Uterus (tissue), 3 donors: ENCODE measurements at regions not wholly inside any gene's neighbourhood (a gene's known extent, or its start where the extent isn't known, plus 50 kb on each side); places are given as distances from the start of the nearest gene placed in this dataset.
"Not testable (repeated sequence)": the region's sequence is repeated elsewhere in the genome, so short reads cannot be mapped to it uniquely, and the experiment has no call there.

Experiments
- DNase-seq, 2 donors: peaks; one replicate each; pipeline ENCODE4 v3.0.0-alpha.2; 2019 to 2020
- H3K27ac ChIP-seq, 2 donors: fragments of 200-600 bp; sonication (generic); 1 replicate in 1 of 2; 2 replicates in 1 of 2; pipeline ENCODE4 v1.5.1; 2016 to 2018
- H3K27me3 ChIP-seq, 2 donors: fragments of 200-600 bp; sonication (generic); one replicate each; pipeline ENCODE4 v1.5.1; 2018 to 2019; ENCODE audit warnings: control low read depth in 1 of 2
- H3K36me3 ChIP-seq, 2 donors: fragments of 200-600 bp; sonication (generic); one replicate each; pipeline ENCODE4 v1.5.1; 2019; ENCODE audit warnings: control low read depth in 1 of 2
- H3K4me1 ChIP-seq, 2 donors: fragments of 200-600 bp; sonication (generic); one replicate each; pipeline ENCODE4 v1.5.1; 2018 to 2019; ENCODE audit warnings: control low read depth in 1 of 2
- H3K4me3 ChIP-seq, 2 donors: fragments of 200-600 bp; sonication (generic); 1 replicate in 1 of 2; 2 replicates in 1 of 2; pipeline ENCODE4 v1.5.1; 2018 to 2019; ENCODE audit warnings: mild to moderate bottlenecking in 1 of 2
- H3K9me3 ChIP-seq, 2 donors: fragments of 200-600 bp; sonication (generic); one replicate each; pipeline ENCODE4 v1.5.1; 2019; ENCODE audit warnings: control low read depth in 1 of 2
- intact Hi-C: fragments of 100-400 bp; cut with DNase I; formaldehyde crosslinking; loops from one replicate; pipeline ENCODE4 v1.15.1; 2023; ENCODE audit warnings: low total_unique reads
- donor health status: DM: yes; HTN: yes; CAD: no.

DNA sequence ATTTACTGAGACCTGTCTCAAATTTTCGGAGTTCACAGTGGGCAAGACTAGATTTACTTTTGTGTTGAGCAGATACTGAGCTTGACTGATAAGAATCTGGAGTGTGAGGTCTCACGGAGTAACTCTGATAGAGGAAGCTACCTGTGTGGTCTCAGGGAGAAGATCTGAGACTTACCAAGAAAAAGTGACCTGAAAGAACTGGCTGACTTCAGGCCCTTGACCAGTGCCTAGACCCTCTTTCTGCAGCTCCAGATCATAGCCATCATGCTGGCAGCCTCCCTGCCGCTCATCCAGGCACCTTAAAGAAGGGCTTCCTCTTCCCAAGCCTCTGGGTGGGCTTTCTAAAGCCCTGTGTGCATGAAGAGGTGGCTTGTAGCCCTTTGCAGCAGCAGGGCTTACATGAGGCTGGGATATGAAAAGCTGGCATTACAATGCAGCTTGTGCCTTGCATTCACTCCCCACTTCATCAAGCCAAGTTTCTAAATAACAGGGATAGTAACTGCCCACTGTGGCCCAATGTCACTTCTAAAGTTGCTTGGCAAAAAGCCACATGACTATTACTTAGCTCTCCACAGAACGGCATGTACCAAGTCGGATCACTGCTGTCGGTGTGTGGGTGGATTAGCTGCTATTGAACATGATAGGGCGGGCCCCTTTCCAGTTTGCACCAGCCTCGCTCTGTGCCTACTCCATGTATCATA is 115.3 kb upstream of the NBPF26 start:
- DNase-seq, H3K36me3 ChIP-seq, intact Hi-C loops, H3K27me3 ChIP-seq, H3K27ac ChIP-seq, H3K9me3 ChIP-seq, H3K4me3 ChIP-seq, H3K4me1 ChIP-seq: not testable (repeated sequence)

DNA sequence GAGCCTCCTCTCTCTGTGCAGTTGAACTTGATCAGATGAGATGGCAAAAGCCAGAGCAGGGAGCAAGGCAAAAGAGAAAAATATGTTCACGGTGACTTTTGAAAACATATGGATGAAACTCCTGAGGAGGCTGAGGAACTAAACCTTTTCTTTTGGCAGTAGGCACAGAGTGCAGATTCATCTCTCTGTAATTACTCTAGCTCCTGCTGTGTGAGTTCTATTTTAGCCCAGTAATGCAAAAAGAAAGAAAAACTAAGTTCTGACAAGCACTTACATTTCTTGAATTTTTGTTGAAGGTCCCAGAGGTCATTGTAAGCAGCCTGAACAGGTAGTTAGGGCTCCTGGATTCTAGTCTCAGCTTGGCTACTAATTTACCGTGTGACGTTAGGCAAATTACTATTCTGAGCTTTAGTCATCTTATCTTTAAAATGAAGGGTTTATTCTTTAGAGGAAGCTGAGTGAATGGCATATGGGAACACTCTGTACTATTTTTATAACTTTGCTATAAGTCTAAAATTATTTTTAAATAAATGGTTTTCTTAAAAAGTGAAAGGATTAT is 114.7 kb upstream of the NBPF26 start:
- H3K27ac ChIP-seq, H3K9me3 ChIP-seq, H3K4me1 ChIP-seq, intact Hi-C loops, H3K4me3 ChIP-seq, H3K27me3 ChIP-seq, H3K36me3 ChIP-seq, DNase-seq: not testable (repeated sequence)

DNA sequence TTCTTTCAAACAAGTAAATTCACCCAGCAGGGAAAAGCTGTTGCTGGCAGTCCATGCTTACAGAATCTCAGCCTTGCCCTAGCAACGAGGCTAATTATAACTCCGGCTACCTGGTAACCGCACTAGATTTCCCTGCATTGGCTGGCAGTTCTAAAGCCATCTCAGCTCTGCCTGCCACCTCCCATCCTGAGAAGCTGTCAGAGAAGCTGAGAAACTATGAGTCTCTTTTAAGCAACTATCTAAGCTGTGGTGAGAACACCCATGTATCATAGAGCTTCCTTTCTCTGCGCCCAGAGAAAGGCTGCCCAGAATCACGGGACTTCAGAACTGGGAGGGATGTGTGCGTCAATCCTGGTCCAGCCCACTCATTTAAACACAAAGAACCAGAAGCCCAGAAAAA is 113.9 kb upstream of the NBPF26 start:
- H3K36me3 ChIP-seq, H3K9me3 ChIP-seq, DNase-seq, H3K4me1 ChIP-seq, H3K4me3 ChIP-seq, intact Hi-C loops, H3K27me3 ChIP-seq, H3K27ac ChIP-seq: not testable (repeated sequence)

DNA sequence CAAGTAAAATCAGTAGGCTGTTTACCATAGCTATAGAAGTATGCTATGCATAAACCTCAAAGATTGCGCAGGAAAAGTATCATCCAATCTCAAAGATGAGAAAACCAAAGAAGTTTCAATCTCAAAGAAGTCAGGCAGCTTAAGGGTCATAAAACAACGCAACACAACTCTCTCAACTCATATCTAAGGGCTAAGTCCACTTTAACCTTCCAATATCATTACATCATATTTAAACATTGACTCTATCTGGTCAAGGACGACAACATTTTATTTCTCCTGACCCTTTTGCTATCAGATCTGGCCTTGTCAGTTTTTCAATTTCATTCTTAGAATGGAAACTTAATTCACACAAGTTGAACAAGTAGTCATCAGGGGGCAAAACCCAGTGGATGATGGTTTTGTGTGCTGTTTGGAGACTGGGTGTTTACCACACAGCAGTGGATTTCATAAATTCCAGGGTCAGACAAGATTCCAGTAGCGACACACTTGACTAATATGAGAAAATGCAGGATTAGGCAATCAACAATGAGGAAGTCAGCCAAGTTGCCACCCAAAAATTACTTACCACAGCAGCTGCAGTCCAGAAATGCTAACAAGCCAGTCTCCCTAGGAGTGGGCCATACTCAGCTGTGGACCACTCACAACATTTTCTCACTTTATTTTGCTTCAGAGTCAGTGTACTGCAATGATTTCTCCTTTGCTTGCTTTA is 108.7 kb upstream of the NBPF26 start:
- H3K4me3 ChIP-seq, H3K36me3 ChIP-seq, H3K27me3 ChIP-seq, H3K27ac ChIP-seq, DNase-seq, H3K4me1 ChIP-seq, H3K9me3 ChIP-seq, intact Hi-C loops: not testable (repeated sequence)

DNA sequence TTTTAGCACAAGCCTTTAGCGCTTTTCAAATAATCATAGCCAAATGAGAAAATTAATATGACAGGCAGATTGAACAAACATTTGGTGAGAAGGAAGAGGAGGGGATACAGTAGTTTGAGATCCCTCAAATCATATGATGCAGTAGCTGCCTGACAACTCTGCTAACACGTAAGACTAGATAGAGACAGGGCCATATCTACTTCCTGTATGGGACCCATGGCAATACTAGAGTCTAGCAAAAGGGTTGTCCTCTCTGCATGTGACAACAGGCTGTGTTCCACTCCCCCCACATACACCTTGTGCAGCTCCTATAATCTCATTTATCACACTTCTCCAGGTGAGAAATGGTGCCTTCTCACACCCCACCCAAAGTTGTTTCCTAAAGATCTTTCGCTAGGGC is 106.3 kb upstream of the NBPF26 start:
- H3K27ac ChIP-seq, intact Hi-C loops, H3K4me3 ChIP-seq, H3K9me3 ChIP-seq, DNase-seq, H3K36me3 ChIP-seq, H3K4me1 ChIP-seq, H3K27me3 ChIP-seq: not testable (repeated sequence)

DNA sequence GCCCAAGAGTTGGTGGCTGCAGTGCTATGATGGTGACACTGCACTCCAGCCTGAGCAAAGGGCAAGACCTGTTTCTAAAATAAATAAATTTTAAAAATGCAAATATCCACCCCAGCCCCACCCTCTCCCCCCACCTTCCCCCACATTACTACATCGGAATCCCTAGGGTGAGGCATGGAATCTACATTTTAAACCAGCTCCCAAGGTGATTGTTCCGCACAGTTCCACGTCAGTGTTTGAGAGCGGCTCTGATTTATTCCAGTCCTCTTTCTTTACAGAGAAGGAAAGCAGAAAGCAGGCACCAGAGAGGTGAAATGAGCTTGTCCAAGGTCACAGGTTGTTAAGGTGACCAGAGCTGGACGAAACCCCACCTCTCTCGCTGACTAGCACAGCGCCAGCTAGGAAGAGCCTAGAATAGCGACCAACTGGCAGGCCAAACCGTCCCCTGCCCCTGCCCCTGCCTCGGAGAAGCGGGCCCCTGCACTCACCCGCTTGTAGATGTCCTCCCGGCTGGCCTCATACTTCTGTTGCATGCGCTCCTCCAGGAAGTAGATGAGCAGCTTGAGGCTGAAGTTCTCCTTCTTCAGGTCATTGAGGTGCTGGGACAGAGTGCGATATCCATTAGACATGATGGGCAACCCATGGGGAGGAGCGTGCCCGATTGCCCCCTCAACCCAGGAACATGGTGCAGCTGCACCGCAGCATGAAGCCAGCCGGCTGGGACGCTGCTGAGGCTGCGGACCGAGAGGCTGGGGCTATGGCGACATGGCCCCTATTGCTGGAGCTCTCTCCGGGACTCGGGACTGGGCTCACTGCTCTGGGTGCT is 103.7 kb upstream of the NBPF26 start:
- intact Hi-C loops, H3K4me3 ChIP-seq, H3K9me3 ChIP-seq, H3K27ac ChIP-seq, H3K4me1 ChIP-seq, DNase-seq, H3K36me3 ChIP-seq, H3K27me3 ChIP-seq: not testable (repeated sequence)

DNA sequence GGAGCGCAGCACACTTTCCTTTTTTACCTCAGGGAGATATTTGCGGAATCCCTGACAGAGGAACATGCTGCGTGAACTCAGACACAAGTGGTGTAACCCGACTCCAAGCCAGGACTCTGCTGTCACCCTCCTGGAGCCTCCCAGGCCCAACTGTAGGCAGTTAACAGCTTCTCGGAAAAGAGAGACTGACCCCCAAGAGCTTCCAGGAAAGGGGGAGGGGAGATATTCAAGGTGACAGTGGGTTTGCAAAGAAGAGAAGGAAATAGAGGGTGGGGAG is 103.1 kb upstream of the NBPF26 start:
- H3K4me1 ChIP-seq, H3K36me3 ChIP-seq, H3K4me3 ChIP-seq, H3K27ac ChIP-seq, H3K27me3 ChIP-seq, intact Hi-C loops, DNase-seq, H3K9me3 ChIP-seq: not testable (repeated sequence)

DNA sequence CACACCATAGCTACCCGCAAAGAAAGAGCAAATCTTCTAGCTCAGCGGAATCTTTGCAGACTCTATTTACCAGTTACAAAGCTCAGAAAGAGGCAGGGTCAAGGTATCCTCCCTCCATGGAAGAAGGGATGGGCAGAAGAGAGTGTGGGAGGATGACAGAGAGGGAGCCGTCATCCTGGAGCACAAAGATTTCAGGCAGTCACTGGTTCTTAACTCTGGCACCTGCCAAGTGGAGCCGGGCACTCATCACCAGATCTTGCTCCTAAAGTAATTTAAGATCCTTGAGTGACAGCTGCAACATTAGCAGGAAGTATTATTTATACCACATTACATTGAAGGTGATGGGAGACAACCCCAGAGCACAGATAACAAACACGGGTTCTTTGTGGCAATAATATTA is 102.5 kb upstream of the NBPF26 start:
- DNase-seq, intact Hi-C loops, H3K9me3 ChIP-seq, H3K4me3 ChIP-seq, H3K36me3 ChIP-seq, H3K4me1 ChIP-seq, H3K27ac ChIP-seq, H3K27me3 ChIP-seq: not testable (repeated sequence)

DNA sequence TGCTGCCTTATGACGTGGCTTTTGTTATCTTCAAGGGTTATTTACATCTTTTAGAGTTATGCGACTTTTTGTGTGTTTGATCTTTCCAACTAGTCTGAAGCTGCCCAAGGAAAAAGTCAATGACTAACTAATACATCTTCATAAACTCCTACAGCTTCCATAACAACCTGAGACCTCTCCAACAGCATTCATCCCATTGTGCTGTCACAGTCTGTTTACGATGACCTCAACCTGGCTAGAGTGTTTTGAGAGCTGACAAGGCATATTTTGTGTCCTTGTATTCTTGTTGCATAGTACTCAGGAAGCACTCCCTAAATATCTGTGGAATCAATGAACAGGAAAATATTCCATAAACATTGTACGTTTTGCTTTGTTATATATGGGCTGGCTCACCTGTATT is 100.2 kb upstream of the NBPF26 start:
- H3K4me1 ChIP-seq, intact Hi-C loops: not testable (repeated sequence)

DNA sequence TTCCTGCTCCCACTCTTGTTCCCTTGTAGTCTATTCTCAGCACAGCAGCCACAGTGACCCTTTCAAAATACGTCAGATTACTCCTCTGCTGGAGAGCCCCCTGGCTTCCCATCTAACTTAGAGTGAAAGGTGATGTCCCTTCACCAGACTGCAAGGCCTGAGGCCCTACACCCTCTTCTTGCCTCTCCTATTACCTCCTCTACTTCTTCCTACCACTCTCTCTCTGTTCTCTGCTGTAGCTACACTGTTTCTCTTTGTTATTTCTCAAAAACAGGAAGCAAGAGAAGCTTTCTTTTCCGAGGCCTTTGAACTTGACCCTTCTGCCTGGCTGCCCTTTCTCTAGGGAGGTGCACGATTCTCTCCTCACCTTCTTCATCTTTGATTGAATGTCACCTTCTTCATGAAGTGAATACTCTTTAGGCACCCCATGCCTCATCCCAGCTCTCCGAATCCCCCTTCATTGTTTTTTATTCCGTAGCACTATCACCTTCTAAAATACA is 99.1 kb upstream of the NBPF26 start:
- H3K4me1 ChIP-seq, H3K4me3 ChIP-seq, intact Hi-C loops, H3K27ac ChIP-seq, H3K9me3 ChIP-seq, DNase-seq, H3K36me3 ChIP-seq, H3K27me3 ChIP-seq: not testable (repeated sequence)

More for the DNA sequence above, 100.2 kb upstream of the NBPF26 start:
- H3K36me3 ChIP-seq, H3K27me3 ChIP-seq, H3K27ac ChIP-seq, H3K9me3 ChIP-seq, H3K4me3 ChIP-seq, DNase-seq: not testable (repeated sequence)

DNA sequence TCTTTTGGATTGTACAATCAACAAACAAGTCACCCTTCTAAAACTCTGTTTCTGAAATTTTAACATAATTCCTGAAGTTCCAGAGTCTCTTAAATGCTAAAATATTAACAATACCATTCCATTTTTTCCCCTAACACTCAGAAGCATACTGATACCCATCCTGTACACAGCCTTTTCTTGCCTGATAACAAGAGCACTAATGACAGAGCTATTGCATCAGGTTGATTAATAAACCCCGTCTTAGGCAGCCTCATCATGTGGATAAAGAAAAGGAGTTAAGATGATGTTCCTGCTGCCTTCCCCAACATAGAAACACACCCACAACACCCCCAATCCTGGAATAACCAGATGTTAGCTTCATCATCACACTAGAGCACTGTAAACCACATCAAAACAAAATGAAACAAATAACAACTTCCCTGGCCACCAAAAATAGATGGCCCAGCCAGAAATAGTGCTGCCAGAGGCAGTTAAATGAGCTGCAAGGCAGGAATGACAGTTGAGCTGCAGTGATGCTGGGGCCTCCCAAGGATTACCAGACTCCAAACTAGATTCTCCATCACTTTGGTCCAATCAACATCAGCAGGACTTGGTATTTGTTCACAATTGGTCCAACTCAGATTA is 93.8 kb upstream of the NBPF26 start:
- intact Hi-C loops, H3K4me3 ChIP-seq, H3K27ac ChIP-seq, H3K36me3 ChIP-seq, H3K9me3 ChIP-seq, DNase-seq, H3K27me3 ChIP-seq, H3K4me1 ChIP-seq: not testable (repeated sequence)

DNA sequence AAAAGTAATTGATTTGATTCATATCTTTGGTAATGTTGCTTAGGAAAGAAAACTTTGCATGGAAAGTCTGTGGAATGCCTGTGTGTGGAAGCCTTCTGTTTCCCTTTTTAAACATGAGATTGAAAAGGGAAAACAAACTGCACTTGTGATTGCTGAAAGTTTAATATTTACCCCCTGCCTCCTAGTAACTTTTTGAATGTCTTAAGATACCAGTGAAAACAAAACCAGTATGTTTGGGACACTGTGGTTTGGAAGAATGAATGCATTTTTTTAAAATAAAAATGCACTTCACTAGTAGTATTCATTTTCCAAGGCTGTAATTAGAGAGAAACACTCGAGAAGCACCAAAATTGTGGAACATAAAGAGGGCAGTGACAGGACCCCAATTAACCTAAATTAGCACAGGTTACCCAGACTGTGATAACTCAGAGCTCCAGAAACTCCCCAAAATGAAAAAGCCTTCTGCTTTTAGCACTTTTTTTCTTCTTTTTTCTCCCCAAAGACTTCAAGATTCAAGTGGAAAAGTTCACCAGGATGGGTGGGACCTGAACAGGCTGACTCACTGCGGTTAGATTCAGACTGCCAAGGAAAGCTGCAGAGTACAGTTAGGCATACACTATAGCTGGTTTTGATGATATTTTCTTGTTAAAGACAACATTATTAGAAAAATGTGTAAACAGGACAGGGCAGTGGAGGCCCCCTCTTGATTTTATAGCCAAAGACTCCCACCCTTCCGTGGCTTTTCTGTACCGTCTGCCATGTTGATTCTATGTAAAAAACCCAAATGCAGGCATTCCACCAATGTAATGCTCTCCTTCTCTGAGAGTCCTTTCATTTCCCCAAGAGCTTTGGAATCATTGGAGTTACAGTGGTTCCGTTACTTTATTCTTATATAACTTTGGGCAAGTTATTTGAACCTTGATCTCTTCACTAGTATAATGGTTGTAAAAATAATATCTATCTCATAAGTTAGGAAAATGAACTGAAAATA is 88.6 kb upstream of the NBPF26 start:
- H3K4me3 ChIP-seq, H3K36me3 ChIP-seq, intact Hi-C loops, H3K9me3 ChIP-seq, H3K4me1 ChIP-seq, H3K27me3 ChIP-seq, DNase-seq, H3K27ac ChIP-seq: not testable (repeated sequence)
